ENCODE measurements at regions not wholly inside any gene's neighbourhood (a gene's known extent, or its start where the extent isn't known, plus 50 kb on each side); places are given as distances from the start of the nearest gene placed in this dataset.

- Histone ChIP-seq H3K4me3 (ENCODE audit: low read depth, low read length) (no peak overlapping the region), H3K9me3 (ENCODE audit: control insufficient read depth, insufficient read depth, low read depth, low read length) (no peaks in the 10 kb centered on the region), H3K4me1 (ENCODE audit: control insufficient read depth, insufficient read depth, low read length) (no peaks in the 10 kb centered on the region), H3K27ac (ENCODE audit: extremely low read depth, low read depth, low read length) (no peak overlapping the region), H3K36me3 (ENCODE audit: control insufficient read depth in 2 of 2, insufficient read depth in 1 of 2, low read length in 2 of 2) (no peaks in the 10 kb centered on the region)
- TF ChIP-seq ZNF148 (tag by site-specific recombination; IDR thresholded peaks at IDR 0.05; ENCODE audit: borderline replicate concordance) (no peak), ZNF311 (tag by site-specific recombination; IDR thresholded peaks at IDR 0.05; ENCODE audit: borderline replicate concordance) (no peak), ZNF174 (tag by site-specific recombination; IDR thresholded peaks at IDR 0.05) (no peak), ZNF221 (tag by site-specific recombination; IDR thresholded peaks at IDR 0.05; ENCODE audit: borderline replicate concordance) (no peak), ZNF560 (tag by site-specific recombination; IDR thresholded peaks at IDR 0.05; ENCODE audit: borderline replicate concordance) (no peak), ZNF830 (tag by site-specific recombination; IDR thresholded peaks at IDR 0.05; ENCODE audit: low read depth) (no peak), SCRT2 (tag by site-specific recombination; IDR thresholded peaks at IDR 0.05) (no peak)
- TF ChIP-seq, protein P1, sequence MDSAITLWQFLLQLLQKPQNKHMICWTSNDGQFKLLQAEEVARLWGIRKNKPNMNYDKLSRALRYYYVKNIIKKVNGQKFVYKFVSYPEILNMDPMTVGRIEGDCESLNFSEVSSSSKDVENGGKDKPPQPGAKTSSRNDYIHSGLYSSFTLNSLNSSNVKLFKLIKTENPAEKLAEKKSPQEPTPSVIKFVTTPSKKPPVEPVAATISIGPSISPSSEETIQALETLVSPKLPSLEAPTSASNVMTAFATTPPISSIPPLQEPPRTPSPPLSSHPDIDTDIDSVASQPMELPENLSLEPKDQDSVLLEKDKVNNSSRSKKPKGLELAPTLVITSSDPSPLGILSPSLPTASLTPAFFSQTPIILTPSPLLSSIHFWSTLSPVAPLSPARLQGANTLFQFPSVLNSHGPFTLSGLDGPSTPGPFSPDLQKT (IDR thresholded peaks at IDR 0.05; ENCODE audit: borderline replicate concordance, low read depth, low read length), result no peak
- POLR2A ChIA-PET, result no interaction called here
- CTCF ChIA-PET, result interaction anchor here (0.7 kb wide), 1 partner anchor 375 kb away, joined by 3 read pairs; no protein-coding TSS in a partner anchor
Observed at GRCh38 chr12:59459966-59460660, 135.7 kb upstream of the SLC16A7 start.

GRCh38 chr12:59453475-59453874 lies 142.4 kb upstream of the SLC16A7 start:
- ChIA-PET CTCF (no interaction called here), POLR2A (no interaction called here)
- Histone ChIP-seq H3K4me3 (ENCODE audit: low read depth, low read length) (no peak overlapping the region), H3K4me1 (ENCODE audit: control insufficient read depth, insufficient read depth, low read length) (no peaks in the 10 kb centered on the region), H3K27ac (ENCODE audit: extremely low read depth, low read depth, low read length) (no peak overlapping the region), H3K9me3 (ENCODE audit: control insufficient read depth, insufficient read depth, low read depth, low read length) (no peaks in the 10 kb centered on the region), H3K36me3 (ENCODE audit: control insufficient read depth in 2 of 2, insufficient read depth in 1 of 2, low read length in 2 of 2) (no peaks in the 10 kb centered on the region)
- TF ChIP-seq, protein P2, sequence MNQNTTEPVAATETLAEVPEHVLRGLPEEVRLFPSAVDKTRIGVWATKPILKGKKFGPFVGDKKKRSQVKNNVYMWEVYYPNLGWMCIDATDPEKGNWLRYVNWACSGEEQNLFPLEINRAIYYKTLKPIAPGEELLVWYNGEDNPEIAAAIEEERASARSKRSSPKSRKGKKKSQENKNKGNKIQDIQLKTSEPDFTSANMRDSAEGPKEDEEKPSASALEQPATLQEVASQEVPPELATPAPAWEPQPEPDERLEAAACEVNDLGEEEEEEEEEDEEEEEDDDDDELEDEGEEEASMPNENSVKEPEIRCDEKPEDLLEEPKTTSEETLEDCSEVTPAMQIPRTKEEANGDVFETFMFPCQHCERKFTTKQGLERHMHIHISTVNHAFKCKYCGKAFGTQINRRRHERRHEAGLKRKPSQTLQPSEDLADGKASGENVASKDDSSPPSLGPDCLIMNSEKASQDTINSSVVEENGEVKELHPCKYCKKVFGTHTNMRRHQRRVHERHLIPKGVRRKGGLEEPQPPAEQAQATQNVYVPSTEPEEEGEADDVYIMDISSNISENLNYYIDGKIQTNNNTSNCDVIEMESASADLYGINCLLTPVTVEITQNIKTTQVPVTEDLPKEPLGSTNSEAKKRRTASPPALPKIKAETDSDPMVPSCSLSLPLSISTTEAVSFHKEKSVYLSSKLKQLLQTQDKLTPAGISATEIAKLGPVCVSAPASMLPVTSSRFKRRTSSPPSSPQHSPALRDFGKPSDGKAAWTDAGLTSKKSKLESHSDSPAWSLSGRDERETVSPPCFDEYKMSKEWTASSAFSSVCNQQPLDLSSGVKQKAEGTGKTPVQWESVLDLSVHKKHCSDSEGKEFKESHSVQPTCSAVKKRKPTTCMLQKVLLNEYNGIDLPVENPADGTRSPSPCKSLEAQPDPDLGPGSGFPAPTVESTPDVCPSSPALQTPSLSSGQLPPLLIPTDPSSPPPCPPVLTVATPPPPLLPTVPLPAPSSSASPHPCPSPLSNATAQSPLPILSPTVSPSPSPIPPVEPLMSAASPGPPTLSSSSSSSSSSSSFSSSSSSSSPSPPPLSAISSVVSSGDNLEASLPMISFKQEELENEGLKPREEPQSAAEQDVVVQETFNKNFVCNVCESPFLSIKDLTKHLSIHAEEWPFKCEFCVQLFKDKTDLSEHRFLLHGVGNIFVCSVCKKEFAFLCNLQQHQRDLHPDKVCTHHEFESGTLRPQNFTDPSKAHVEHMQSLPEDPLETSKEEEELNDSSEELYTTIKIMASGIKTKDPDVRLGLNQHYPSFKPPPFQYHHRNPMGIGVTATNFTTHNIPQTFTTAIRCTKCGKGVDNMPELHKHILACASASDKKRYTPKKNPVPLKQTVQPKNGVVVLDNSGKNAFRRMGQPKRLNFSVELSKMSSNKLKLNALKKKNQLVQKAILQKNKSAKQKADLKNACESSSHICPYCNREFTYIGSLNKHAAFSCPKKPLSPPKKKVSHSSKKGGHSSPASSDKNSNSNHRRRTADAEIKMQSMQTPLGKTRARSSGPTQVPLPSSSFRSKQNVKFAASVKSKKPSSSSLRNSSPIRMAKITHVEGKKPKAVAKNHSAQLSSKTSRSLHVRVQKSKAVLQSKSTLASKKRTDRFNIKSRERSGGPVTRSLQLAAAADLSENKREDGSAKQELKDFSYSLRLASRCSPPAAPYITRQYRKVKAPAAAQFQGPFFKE (tag by site-specific recombination; IDR thresholded peaks at IDR 0.05; ENCODE audit: borderline replicate concordance), result no peak
- TF ChIP-seq, protein P3, sequence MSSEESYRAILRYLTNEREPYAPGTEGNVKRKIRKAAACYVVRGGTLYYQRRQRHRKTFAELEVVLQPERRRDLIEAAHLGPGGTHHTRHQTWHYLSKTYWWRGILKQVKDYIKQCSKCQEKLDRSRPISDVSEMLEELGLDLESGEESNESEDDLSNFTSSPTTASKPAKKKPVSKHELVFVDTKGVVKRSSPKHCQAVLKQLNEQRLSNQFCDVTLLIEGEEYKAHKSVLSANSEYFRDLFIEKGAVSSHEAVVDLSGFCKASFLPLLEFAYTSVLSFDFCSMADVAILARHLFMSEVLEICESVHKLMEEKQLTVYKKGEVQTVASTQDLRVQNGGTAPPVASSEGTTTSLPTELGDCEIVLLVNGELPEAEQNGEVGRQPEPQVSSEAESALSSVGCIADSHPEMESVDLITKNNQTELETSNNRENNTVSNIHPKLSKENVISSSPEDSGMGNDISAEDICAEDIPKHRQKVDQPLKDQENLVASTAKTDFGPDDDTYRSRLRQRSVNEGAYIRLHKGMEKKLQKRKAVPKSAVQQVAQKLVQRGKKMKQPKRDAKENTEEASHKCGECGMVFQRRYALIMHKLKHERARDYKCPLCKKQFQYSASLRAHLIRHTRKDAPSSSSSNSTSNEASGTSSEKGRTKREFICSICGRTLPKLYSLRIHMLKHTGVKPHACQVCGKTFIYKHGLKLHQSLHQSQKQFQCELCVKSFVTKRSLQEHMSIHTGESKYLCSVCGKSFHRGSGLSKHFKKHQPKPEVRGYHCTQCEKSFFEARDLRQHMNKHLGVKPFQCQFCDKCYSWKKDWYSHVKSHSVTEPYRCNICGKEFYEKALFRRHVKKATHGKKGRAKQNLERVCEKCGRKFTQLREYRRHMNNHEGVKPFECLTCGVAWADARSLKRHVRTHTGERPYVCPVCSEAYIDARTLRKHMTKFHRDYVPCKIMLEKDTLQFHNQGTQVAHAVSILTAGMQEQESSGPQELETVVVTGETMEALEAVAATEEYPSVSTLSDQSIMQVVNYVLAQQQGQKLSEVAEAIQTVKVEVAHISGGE (tag by site-specific recombination; conservative IDR thresholded peaks at IDR 0.05; ENCODE audit: low read depth), result no peak
- no peak for TF ChIP-seq ZNF501 (tag by site-specific recombination; IDR thresholded peaks at IDR 0.05)
- no peak for TF ChIP-seq ZNF658 (tag by site-specific recombination; IDR thresholded peaks at IDR 0.05)
- TF ChIP-seq OVOL3 (tag by site-specific recombination; IDR thresholded peaks at IDR 0.05), result no peak
- no peak for TF ChIP-seq ZNF518A (tag by site-specific recombination; conservative IDR thresholded peaks at IDR 0.05; ENCODE audit: low read depth)
- TF ChIP-seq SCRT2 (tag by site-specific recombination; IDR thresholded peaks at IDR 0.05), result no peak
- TF ChIP-seq ZNF132 (tag by site-specific recombination; IDR thresholded peaks at IDR 0.05; ENCODE audit: borderline replicate concordance), result no peak
